ACC112 (cell line): ENCODE measurements at regions not wholly inside any gene's neighbourhood (a gene's known extent, or its start where the extent isn't known, plus 50 kb on each side); places are given as distances from the start of the nearest gene placed in this dataset.

ENCODE experiments used
- H2AFZ ChIP-seq: fragments of 200-600 bp; sonication (generic); one replicate; pipeline ENCODE4 v1.6.0; 2017; ENCODE audit warnings: antibody characterized with exemption, low read length; ENCODE audit not compliant: unreplicated experiment
- H3K27ac ChIP-seq: fragments of 200-600 bp; sonication (generic); 2 replicates; pipeline ENCODE4 v1.5.1; 2014; ENCODE audit warnings: low read depth, mild to moderate bottlenecking, antibody characterized with exemption, low read length, moderate library complexity
- H3K27me3 ChIP-seq: fragments of 200-600 bp; sonication (generic); 2 replicates; pipeline ENCODE4 v1.6.1; 2014; ENCODE audit warnings: mild to moderate bottlenecking, antibody characterized with exemption, low read length, moderate library complexity, mixed read lengths; ENCODE audit not compliant: insufficient read depth
- H3K36me3 ChIP-seq: fragments of 200-600 bp; sonication (generic); 2 replicates; pipeline ENCODE4 v1.6.1; 2016; ENCODE audit warnings: mild to moderate bottlenecking, antibody characterized with exemption, low read length, moderate library complexity, mixed read lengths; ENCODE audit not compliant: insufficient read depth
- H3K4me1 ChIP-seq: fragments of 200-600 bp; sonication (generic); one replicate; pipeline ENCODE4 v1.6.1; 2016; ENCODE audit warnings: low read length, mixed read lengths; ENCODE audit not compliant: insufficient read depth, unreplicated experiment, control insufficient read depth
- H3K4me3 ChIP-seq: fragments of 200-600 bp; sonication (generic); 2 replicates; pipeline ENCODE4 v1.5.1; 2014; ENCODE audit warnings: mild to moderate bottlenecking, low read depth, low read length
- H3K79me2 ChIP-seq: fragments of 200-600 bp; sonication (generic); one replicate; pipeline ENCODE4 v1.6.0; 2016; ENCODE audit warnings: low read length; ENCODE audit not compliant: control insufficient read depth, unreplicated experiment, insufficient read depth

- H3K79me2 ChIP-seq: no peaks in the 10 kb centered on the region
- H3K27me3 ChIP-seq: no peaks in the 10 kb centered on the region
- no peak overlapping the region for H2AFZ ChIP-seq
- no peak overlapping the region for H3K27ac ChIP-seq
- no peaks in the 10 kb centered on the region for H3K4me1 ChIP-seq
- H3K36me3 ChIP-seq: no peaks in the 10 kb centered on the region
- H3K4me3 ChIP-seq: no peak overlapping the region
Measured at GRCh38 chr12:125685915-125686314, 620.7 kb downstream of the AACS start.

GRCh38 chr12:125687403-125687802, 622.2 kb downstream of the AACS start:
- Histone ChIP-seq H2AFZ (no peak overlapping the region), H3K79me2 (no peaks in the 10 kb centered on the region), H3K27ac (no peak overlapping the region), H3K36me3 (no peaks in the 10 kb centered on the region), H3K27me3 (no peaks in the 10 kb centered on the region), H3K4me1 (no peaks in the 10 kb centered on the region), H3K4me3 (no peak overlapping the region)

DNA sequence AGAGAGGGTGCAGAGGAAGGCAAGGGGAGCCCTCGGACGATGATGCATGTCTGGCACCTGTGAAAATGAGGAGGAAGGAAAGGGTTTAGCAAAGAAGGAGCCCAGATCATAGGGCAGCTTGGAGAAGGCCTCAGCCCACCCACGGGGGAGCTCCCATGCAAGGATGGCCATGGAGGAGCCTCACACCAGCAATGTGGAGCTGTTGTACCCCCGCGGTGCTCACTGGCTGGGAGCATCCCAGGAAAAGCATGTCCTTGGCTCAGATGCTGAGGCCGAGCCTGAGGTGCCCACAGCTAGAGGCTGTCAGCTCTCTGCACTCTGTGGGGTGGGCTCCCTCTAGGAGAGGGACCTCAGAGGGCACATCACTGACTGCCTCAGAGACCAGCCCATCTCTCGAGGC, 622.6 kb downstream of the AACS start:
- Histone ChIP-seq H3K4me3 (no peak overlapping the region), H3K27ac (no peak overlapping the region), H3K27me3 (no peaks in the 10 kb centered on the region), H3K4me1 (no peaks in the 10 kb centered on the region), H3K36me3 (no peaks in the 10 kb centered on the region), H3K79me2 (no peaks in the 10 kb centered on the region), H2AFZ (no peak overlapping the region)

DNA sequence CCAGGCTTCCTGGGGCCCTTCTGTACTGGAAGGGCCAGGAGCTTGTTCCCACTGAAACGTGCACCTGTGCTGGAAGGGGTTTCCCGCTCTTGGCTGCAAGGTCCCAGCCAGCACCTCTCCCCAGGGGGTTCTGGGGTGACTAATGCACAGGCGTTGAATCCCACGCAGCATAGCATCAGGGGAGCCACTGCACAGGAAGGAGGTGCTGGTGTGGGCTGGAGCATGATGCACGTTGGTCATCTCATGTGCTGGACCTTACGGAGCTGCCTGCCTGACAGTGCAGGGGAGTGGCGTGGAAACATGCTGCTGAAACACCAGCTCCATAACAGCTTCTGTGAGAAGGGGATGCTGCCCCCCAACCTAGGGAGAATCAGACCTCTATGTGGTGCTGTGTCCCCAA, 623.0 kb downstream of the AACS start:
- no peak overlapping the region for H3K27ac ChIP-seq
- no peaks in the 10 kb centered on the region for H3K4me1 ChIP-seq
- no peaks in the 10 kb centered on the region for H3K27me3 ChIP-seq
- no peak overlapping the region for H3K4me3 ChIP-seq
- no peaks in the 10 kb centered on the region for H3K79me2 ChIP-seq
- no peaks in the 10 kb centered on the region for H3K36me3 ChIP-seq
- H2AFZ ChIP-seq: no peak overlapping the region

DNA sequence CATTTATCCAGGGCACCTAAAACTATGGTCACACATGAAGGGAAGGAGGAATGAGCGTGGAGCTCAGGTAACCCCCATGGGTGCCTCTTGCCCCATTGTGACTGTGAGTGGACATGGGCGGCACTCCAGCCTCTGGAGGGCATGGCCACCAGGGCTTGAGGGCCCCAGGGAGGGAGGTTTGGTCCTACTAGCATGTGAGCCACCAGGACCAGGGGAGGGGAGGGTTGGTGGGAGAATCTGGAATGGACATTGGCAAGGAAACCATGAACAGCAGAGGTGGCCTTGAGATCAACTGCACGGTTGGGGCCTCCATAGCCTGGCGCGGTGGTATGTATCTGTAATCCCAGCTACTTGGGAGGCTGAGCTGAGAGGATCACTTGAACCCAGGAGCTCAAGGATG, 623.6 kb downstream of the AACS start:
- H2AFZ ChIP-seq: no peak overlapping the region
- H3K79me2 ChIP-seq: no peaks in the 10 kb centered on the region
- no peaks in the 10 kb centered on the region for H3K27me3 ChIP-seq
- H3K4me1 ChIP-seq: no peaks in the 10 kb centered on the region
- no peak overlapping the region for H3K4me3 ChIP-seq
- no peaks in the 10 kb centered on the region for H3K36me3 ChIP-seq
- no peak overlapping the region for H3K27ac ChIP-seq

GRCh38 chr12:125689576-125690410, 624.6 kb downstream of the AACS start:
- Histone ChIP-seq H3K36me3 (no peaks in the 10 kb centered on the region), H3K27ac (no peak overlapping the region), H2AFZ (no peak overlapping the region), H3K79me2 (no peaks in the 10 kb centered on the region), H3K4me3 (no peak overlapping the region), H3K4me1 (no peaks in the 10 kb centered on the region), H3K27me3 (no peaks in the 10 kb centered on the region)

DNA sequence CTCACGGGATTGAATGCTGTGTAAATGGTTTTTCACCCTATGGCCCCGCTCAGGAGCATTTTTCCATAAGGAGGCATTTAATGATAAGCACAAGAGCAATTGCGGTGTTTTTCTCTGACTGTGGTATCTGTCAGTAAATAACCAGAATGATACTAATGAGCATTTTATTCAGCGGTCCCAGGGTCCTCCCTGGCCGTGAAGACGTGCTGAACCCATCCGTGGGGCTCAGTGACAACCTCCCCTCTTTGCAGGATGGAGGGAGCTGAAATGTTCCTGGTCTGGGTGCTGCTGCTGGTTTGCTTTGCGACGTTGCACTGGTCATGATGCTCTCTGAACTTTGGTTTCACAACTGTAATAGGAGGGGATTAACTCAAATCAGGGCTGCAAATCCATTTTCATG, 625.6 kb downstream of the AACS start:
- no peaks in the 10 kb centered on the region for H3K4me1 ChIP-seq
- H3K27ac ChIP-seq: no peak overlapping the region
- H2AFZ ChIP-seq: no peak overlapping the region
- no peaks in the 10 kb centered on the region for H3K79me2 ChIP-seq
- H3K4me3 ChIP-seq: no peak overlapping the region
- no peaks in the 10 kb centered on the region for H3K36me3 ChIP-seq
- no peaks in the 10 kb centered on the region for H3K27me3 ChIP-seq

- H2AFZ ChIP-seq: no peak overlapping the region
Measured at GRCh38 chr12:125696054-125696453, 630.8 kb downstream of the AACS start.

DNA sequence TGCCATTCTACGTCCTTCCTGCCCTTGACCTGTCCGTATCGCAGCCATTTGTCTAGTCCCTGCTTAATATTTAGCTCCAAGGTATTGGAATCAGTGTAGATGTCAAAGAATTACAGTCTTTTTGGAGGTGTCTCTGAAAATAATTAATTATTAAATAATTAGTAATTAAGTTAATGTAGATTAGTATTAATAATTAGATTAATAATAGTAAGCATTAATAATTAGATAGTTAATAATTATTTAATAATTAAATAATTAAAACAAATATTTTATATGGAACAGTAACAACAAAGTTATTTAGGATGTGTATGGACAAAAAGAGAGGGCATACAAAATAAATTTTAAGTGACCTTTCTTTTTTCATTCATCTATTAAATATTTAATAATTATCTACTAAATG, 639.6 kb downstream of the AACS start:
- no peaks in the 10 kb centered on the region for H3K27me3 ChIP-seq
- no peak overlapping the region for H3K4me3 ChIP-seq
- no peak overlapping the region for H2AFZ ChIP-seq
- no peaks in the 10 kb centered on the region for H3K79me2 ChIP-seq
- no peak overlapping the region for H3K27ac ChIP-seq
- no peaks in the 10 kb centered on the region for H3K36me3 ChIP-seq
- no peaks in the 10 kb centered on the region for H3K4me1 ChIP-seq

More at GRCh38 chr12:125696054-125696453, 630.8 kb downstream of the AACS start:
- Histone ChIP-seq H3K27ac (no peak overlapping the region), H3K79me2 (no peaks in the 10 kb centered on the region), H3K36me3 (no peaks in the 10 kb centered on the region), H3K27me3 (no peaks in the 10 kb centered on the region), H3K4me3 (no peak overlapping the region), H3K4me1 (no peaks in the 10 kb centered on the region)

- Histone ChIP-seq H3K36me3 (no peaks in the 10 kb centered on the region), H3K27me3 (no peaks in the 10 kb centered on the region), H2AFZ (no peak overlapping the region), H3K4me1 (no peaks in the 10 kb centered on the region), H3K4me3 (no peak overlapping the region), H3K79me2 (no peaks in the 10 kb centered on the region), H3K27ac (no peak overlapping the region)
Measured at GRCh38 chr12:125720961-125721360, 655.7 kb downstream of the AACS start.

DNA sequence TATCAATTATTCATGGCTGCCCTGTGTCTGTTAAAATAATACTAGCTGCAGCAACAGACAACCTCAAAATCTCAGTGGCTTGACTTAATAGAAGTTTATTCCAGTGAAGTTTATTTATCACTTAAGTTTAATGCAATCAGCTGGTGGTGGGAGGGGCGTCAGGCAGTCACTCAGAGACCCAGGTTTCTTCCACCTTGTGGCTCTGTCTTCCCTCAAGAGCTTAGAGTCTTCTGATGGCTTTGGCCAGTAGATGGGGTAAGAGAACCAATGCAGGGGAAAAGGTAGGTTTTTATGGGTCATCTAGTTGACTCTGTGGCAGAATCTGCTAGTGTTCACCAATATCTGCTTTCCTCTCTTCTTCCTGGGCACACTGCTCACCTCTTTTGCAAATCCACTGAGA, 668.9 kb downstream of the AACS start:
- H3K36me3 ChIP-seq: no peaks in the 10 kb centered on the region
- H3K27me3 ChIP-seq: no peaks in the 10 kb centered on the region
- H3K4me1 ChIP-seq: no peaks in the 10 kb centered on the region
- H2AFZ ChIP-seq: no peak overlapping the region
- H3K79me2 ChIP-seq: no peaks in the 10 kb centered on the region
- H3K4me3 ChIP-seq: no peak overlapping the region
- no peak overlapping the region for H3K27ac ChIP-seq
